IPS DF 19.7 (cell line): ENCODE measurements at regions not wholly inside any gene's neighbourhood (a gene's known extent, or its start where the extent isn't known, plus 50 kb on each side); places are given as distances from the start of the nearest gene placed in this dataset.
"Not testable (repeated sequence)": the region's sequence is repeated elsewhere in the genome, so short reads cannot be mapped to it uniquely, and the experiment has no call there.

Experiments
- DNase-seq: peaks from one replicate; pipeline ENCODE4 v3.0.0-alpha.2; 2013; ENCODE audit warnings: low read depth, low spot score

DNA sequence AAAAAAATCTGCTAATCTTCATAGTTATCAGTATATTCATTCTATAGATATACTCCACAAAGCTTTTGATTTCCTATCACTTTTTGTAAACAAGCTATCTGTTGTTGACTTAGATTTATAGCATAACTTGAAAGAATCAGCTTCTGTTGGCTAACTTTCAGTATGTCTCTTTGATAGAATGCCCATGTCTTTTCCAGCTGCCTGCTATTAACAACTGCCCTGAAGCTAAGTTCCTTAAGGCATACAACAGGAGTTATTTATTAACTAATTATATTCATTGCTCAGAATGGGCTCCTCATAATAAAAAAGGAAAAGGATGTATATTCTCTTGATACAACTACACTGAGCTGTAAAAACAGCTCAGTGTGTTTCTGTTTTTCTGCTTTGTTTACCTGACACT is 293.9 kb downstream of the TUSC7 start:
- DNase-seq, result no peak

DNA sequence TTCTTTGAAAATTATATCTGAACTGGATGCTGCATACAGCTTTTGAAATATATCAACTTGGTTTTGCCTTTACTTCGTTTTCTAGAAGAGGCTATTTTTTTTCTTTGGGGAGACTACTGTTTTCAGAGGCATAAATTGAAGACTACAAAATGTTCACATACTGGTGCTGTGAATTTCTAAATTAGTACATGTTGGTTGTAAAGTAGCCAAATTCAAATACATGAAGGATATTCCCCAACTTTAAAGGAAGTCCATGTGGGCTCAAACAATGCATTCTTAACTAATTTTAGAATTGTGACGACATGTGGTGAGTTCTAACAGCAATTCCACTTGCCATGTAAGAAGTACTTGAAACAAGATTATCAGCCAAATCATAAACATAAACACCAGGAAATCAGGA is 295.7 kb downstream of the TUSC7 start:
- DNase-seq, result no peak

DNA sequence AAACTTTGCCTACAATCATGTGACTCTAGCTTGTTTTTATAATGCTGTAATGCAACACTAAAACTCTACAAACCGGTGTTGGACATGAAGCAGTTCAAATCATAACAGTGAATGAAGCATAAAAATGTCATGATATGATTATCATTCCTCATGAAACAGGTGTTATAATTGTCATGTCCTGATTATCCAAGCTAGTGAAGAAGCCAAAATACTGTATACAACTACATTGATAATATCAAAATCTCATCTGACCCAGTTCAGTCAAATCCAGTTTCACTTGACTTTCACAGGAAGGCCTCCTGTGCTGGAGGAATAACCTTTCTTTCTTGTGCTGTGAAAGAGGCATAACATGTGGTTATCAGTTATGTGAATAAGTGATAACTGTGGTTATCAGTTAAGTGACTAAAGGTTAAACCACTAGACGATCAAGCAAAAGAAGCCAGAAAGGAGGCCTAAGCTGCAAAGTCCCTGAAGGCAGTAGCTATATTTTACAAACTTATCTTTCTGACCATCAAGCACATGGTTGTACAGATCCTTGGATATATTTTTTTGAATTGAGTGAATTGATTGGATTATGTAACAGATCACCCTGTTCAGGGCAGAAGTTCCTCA is 296.4 kb downstream of the TUSC7 start:
- no peak for DNase-seq

DNA sequence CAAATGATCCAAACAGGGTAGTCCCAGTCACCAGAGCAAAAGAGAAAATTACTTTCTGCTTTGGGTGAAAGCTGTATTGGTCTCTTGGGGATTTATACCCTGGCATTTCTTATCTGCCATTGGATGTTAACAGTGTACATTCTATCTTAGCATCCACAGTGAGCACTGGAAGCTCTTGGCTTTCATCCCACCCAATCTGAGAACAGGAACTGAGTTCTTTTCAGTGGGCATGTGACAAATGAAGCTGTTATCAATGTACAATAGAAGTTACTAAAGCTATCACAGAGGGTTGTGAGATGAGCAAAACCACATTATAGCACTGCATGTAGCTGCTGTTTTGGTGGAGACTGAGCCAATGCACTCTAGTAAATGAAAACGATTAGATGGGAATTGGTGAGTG is 300.7 kb downstream of the TUSC7 start:
- DNase-seq, result no peak

DNA sequence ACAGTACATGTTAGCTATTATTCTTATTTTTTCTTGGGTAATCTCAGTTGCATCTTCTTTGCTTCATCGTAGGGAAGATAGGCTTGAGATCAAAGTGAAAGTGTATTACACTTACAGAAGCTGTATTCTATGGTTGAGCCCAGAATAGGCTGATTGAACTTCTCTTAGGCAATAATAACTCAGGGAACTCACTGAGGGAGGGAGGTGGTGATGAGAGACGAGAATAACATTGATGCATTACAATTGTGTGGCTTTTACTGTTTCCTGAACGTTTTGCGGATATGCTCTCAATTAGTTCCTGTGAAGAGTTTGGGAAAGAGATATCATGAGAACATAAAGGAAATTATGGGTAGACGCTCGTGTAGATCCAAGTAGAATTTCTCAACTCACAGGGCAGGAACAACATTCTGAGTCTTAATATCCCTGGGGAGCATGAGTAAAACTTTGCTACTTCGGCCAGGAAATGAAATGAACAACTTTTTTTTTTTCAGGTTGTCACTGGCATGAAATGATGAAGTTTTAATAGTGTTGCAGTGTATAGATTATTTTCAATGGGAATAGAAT is 302.2 kb downstream of the TUSC7 start:
- DNase-seq, result no peak

DNA sequence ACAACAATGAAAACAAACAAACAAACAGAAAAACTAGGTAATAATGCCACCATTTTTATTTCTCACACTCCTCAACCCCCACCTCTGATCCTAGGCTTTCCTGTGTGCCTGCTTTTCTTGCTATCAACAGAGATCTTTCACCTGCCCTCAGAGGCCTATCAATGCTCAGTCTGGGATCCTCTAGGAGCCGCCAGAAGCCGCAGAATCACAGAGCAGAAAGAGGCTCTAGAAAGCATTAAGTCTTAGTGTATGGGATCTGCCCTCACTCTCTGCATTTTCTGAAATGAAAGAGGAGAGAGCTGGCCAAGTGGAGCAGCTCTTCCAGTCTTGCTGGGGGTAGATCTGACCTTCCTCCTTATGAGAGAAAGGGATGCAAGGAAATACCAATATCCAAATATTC is 306.8 kb downstream of the TUSC7 start:
- peak; percentile 7 for DNase-seq

DNA sequence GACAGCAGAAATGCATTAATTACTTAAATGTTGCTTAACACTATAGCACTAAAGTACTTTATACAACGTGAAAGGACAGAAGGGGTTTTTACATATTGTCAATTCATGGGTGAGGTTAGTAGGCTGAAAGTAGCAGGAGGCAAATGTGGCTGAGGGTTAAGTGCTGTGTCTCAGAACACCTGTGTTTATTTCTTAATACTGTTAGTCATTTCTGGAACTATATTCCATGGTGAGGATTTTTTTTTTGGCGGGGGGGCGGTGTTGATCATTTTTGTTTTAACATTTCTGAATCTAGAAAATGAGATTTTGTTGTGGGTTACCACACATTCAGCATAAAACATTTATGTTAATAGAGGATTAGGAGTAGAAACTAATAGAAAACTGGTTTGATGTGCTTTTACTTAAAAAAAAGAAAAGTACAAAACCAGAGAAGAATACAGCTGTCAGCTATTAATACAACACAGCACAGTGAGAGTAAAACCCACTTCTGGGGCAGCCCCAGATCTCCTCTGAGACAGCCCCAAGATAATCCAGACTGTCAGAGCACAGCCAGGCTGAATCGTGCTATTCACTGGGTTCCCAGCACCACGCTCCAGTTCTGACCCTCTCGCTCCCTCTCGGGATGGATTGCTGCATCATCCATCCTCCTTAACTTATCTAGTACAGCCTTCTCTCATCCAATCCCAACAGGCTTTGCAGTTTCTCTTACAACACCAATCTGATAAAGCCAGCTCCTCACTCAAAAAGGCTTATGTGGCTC is 307.7 kb downstream of the TUSC7 start:
- no peak for DNase-seq

DNA sequence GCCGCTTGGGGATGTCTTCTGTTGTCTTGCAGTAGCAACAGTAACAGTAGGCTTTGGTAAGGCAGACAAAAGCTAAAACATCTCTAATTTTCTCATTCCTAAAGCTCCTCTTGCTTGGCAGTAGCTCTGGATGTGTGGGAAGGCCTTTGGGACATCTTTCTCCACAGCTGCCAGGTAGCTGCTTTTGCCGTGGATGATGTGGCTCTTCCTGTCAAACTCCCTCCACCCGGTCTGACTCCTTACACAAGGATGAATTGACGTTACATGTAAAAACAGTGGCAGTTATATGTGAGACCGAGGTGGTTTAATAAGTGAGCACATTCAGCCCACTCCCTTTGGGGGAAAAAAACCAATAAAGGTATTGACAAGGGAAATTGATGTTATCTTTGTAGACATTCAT is 309.1 kb downstream of the TUSC7 start:
- no peak for DNase-seq

DNA sequence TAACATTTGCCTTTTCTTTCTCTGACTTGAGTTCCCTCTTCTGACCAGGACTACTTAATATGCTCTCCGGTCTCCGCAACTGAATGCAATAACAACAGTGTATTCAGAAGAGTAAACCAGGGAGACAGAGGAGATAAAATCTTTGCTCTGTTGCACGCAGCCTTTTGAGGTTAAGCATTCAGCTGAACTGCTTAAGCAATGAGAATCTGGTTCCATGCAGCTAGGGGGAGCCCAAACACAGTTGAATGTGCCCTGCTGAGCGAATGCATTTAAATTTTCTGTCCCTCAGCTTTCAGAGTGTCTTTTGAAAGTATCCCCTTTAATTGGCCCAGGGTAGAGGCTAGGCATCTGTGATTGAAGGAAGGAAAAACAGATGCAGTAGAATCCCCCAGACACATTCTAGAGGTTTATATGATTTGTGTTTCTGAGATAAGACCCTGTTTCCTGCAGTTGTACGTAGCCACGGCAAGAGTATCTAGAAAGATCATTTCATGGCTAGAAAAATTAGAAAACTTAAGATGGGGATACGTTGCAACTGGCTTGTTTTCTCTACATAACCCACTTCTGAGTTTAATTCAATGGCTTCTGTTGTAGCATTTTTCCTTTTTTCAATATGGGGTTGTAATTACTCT is 309.6 kb downstream of the TUSC7 start:
- DNase-seq, result peak; percentile 28

DNA sequence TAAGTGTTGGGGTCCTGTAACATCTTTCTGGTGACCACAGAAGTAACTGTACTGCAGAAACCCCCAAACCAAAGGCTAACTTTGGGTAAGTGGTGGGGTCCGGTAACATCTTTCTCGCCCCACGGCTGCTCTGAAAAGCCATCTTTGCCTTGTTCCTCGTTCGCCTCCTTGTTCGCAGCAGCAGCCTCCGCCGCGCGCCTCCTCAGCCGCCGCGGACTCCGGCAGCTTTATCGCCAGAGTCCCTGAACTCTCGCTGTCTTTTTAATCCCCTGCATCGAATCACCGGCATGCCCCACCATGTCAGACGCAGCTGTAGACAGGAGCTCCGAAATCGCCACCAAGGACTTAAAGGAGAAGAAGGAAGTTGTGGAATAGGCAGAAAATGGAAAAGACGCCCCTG is 316.8 kb downstream of the TUSC7 start:
- DNase-seq, result no peak

DNA sequence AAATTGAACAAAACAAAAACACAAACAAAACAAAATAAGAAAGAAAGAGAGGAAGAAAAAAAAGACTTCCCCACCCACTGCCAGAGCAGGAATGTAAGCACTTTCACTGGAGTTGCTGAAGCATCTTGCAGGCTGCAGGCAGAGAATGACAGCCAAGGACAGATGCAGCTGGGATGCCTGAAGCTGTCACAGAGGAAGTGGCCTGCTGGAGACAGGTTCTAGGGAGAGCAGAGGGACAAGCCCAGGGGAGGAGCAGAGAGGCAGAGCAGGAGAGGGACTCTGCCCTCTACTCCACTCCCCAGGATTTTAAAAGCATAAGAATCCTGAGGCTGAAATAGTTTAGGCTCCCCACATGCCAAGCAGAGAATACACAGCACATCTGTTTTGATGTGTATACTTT is 326.2 kb downstream of the TUSC7 start:
- DNase-seq, result no peak

DNA sequence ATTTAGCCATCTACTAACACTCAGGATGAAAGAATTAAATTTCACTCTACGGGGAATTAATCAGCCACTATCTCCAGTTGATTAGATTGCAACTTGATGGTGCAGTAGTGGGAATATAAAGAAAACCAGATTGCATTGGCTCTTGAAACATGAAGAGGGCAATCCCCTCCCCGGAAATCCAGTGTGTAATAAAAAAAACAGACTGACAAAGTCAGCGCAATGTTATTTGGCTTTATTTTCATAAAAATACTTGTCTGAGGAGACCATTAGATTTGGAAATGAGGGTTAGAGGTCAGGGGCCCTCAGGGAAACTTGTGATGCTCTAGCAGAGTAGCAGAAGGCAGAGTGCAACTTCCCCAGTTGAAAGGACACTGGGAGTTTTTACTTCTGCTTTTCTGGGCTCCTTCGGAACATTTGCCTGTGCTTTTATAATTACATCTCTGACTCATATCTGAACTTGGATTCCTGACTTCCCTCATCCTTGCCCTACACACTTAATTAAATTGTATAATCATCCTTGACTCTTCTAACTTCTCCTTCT is 326.8 kb downstream of the TUSC7 start:
- no peak for DNase-seq

DNA sequence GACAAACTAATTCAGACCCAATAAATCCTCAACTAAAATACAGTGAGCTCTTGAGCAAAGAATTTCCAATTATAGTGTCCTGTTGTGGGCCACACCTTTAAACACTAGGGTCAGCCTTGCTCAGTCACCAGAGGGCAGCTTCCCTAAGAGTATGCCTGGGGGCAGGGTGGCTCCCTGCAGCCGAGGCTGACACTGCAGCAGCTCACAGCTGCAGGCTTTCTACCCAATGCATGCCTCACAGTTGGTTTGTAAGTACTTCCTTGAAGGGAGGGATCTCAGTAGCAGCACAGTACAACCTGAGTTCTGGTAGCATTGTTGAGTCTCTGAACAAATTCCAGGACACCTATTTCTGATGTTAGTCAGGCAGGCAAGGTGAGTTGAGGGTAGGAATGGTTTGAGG is 335.6 kb downstream of the TUSC7 start:
- peak; percentile 76 for DNase-seq

DNA sequence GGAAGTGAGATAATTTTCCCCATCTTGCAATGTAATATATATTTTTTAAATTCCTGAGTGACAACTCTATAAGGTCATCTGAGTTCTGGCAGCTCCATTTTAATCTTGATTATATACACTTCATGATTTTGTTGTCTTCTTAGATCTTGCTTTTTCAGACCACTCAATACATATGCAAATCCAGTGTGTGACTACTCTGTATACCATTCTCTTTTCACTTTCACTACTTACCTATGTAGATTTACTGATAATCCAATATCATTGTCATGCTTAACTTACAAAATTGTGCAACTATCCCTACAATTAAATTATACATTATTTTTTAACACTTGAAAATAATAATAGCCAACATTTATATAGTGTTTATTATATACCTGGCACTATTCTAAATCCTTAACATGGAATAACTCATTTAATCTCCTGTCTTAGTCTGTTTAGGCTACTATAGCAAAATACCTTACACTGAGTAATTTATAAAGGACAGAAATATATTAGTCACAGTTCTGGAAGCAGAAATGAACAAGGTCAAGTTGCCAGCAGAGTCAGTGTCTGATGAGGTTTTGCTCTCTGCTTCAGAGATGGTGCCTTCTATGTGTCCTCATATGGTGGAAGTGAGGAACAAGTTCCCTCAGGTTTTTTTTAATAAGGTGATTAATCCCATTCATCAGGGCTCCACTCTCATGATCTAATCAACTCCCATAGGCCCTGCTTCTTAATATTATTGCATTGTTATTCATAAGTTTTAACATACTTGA is 338.5 kb downstream of the TUSC7 start:
- DNase-seq, result no peak

DNA sequence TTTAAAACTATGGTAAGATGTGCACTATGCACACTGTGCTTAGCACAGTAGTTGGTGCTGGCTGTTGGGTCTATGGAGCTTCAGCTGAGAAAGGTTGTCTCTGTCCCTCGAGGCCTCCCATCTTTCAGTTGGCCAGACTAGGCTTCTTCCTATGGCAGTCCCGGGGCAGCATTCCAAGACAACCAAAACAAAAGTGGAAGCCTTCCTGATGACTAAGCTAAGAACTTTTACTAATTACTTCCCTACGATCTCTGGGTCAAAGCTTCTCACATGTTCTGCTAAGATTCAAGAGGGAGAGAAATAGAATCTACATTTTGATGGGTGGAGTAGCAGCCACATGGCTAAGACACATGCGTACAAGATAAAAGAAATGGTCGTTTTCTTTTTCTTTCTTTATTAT is 342.8 kb downstream of the TUSC7 start:
- DNase-seq, result no peak

DNA sequence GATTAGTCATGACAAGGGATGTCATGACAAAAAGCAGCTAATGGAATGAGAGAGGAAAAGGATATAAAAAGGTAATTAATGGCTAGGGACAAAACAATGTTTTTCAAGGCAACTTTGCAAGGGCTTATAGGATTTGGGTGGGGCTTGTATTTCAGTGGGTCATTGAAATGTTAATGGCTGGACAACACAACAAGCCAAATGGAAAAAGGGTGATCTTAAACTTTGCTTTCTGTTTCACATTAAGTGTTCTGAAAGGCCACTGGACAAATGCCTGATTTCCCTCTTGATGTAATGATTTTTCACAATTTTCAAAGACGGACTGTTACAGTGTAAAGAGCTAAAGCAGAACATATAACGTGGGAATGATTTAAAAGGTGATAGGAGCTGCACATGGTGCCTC is 345.0 kb downstream of the TUSC7 start:
- DNase-seq, result no peak

DNA sequence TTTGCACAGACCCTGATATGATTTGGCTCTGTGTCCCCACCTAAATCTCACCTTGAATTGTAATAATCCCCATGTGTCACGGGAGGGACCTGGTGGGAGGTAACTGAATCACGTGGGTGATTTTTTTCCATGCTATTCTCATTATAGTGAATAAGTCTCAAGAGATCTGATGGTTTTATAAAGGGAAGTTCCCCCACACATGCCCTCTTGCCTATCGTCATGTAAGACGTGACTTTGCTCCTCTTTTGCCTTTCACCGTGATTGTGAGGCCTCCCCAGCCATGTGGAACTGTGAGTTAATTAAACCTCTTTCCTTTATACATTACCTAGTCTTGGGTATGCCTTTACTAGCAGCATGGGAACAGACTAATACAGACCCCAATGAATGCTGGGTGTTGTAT is 347.4 kb downstream of the TUSC7 start:
- not testable (repeated sequence) for DNase-seq

DNA sequence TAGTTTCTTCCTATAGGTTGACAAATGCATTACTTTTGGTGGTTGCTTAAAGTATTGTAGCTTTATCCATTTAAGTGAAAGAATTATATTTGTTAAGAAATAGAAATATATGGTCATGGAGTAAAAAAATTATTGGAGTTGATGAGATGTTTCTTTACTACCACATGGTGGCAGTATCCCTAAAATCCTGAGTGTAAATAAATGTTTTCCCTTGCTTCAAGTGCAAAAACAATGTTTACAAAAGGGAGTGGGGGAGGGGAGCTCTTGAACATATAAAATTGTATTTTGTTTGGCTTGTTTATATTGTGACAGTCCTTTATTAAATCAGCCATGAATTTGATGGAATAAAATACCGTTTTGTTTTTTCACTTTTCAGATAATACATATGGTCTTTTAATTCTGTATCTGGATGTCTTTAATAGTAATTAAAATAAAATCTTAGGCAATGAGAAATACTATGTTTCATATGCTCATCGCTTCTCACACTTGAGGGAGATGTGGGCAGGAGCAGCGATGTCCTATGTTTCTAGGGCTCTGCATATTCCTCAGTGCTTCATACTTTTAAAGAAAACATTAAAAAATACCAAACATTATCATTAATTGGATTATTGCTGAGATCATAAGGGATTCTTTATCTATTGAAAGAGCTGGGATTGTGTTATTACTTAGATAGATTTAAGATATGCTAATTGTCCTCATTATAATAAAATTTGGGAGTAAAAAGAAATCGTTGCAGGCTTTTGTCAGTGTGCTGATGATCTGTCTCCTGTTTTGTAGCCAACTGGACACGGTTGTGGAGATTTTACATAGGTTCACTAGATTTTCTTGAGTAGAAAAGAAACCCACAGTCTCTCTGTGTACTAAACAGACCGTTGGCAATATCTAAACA is 349.7 kb downstream of the TUSC7 start:
- no peak for DNase-seq

DNA sequence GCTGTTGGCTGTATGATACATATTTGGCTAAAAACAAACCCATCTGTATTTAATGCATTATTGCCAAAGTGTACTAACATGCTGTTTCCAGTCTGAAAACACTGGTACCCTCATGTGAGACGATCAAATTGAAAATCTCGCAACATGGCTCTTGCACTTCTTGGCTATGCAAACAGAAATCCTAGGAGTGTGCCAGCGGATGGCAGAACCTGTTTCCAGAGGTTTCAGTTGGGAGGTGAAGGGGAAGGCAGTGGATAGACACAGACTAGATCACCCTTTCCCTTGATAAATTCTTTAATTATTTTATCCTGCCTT is 350.3 kb downstream of the TUSC7 start:
- DNase-seq, result no peak

DNA sequence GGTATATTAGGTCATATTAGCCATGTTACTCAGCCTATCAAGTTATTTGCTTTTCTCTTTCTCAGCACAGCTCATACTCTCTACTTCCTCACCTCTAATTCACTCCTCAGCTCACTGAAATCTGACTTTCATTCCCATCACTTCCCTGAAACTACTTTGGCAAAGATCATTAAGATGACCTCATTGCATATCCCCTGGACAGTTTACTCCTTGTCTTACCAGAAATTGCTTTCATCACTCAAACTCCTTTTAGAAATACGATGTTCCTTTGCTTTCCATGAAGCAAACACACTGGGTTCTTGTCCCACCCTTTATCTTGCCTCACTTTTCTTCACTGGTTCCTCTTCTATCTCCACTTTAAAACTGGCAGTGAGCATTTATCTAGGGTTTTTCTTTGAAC is 354.4 kb downstream of the TUSC7 start:
- no peak for DNase-seq

DNA sequence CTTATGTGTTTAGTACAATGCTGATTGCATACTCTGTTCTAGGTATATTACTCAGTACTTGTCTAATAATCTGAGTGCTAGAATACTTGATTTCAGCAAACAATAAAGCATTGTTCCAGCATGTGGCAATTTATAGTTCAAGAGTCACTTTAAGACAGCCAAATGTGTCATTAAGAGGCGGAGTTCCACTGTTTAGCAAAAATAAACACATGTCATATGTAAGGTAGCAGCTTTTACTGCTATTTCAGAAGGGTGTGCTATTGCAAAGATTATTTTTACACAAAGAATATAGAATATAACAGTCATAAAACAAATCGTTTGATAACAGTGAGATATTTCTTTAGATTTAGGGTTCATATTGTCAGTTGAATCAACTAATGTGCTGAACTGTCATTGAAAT is 358.7 kb downstream of the TUSC7 start:
- no peak for DNase-seq
